A549 (cell line): ENCODE measurements at regions not wholly inside any gene's neighbourhood (a gene's known extent, or its start where the extent isn't known, plus 50 kb on each side); places are given as distances from the start of the nearest gene placed in this dataset.

Experiments
- CBX2 ChIP-seq: fragments of 200-600 bp; sonication (generic); IDR thresholded peaks from 2 replicates; pipeline ENCODE4 v1.6.1; 2016; ENCODE audit warnings: low read depth, mild to moderate bottlenecking, borderline replicate concordance
- CTCF ChIP-seq: fragments of >200 bp; sonication (Bioruptor Twin); formaldehyde crosslinking; IDR thresholded peaks from 3 replicates; pipeline ENCODE4 v1.5.1; 2016
- EP300 ChIP-seq, 2 experiments: fragments of >200 bp; sonication (Bioruptor Twin); formaldehyde crosslinking; IDR thresholded peaks; 2 replicates in 1 of 2; 3 replicates in 1 of 2; pipeline ENCODE4 v1.6.1; 2016 to 2017
- POLR2A ChIP-seq: IDR thresholded peaks from 2 replicates; pipeline ENCODE4 v1.6.1; 2012; ENCODE audit warnings: mild to moderate bottlenecking, low read length
- RAD21 ChIP-seq, 2 experiments: fragments of >200 bp in 1 of 2; sonication (Bioruptor Twin) in 1 of 2; formaldehyde crosslinking in 1 of 2; IDR thresholded peaks in 1 of 2; conservative IDR thresholded peaks in 1 of 2; 2 replicates in 1 of 2; 3 replicates in 1 of 2; pipeline ENCODE4 v1.6.1; 2012 to 2018; ENCODE audit warnings: inconsistent platforms in 1 of 2
- RCOR1 ChIP-seq: fragments of 150-350 bp; IDR thresholded peaks from 2 replicates; pipeline ENCODE4 v1.6.1; 2014; ENCODE audit warnings: antibody characterized with exemption, low read length, low read depth
- TF ChIP-seq, protein P1 (sequence below): fragments of 200-600 bp; sonication (generic); IDR thresholded peaks from 2 replicates; pipeline ENCODE4 v1.6.1; 2016; ENCODE audit warnings: antibody characterized with exemption, mild to moderate bottlenecking, moderate library complexity

GRCh38 chr5:160480652-160481051 lies 59.0 kb downstream of the PTTG1 start:
- TF ChIP-seq EP300 (IDR thresholded peaks at IDR 0.05), result no peak
- TF ChIP-seq CTCF, result no peak
- no peak for TF ChIP-seq RCOR1
- TF ChIP-seq CBX2, result no peak
- no peak for TF ChIP-seq POLR2A
- TF ChIP-seq RAD21 (conservative IDR thresholded peaks at IDR 0.05 in 1 of 2, IDR thresholded peaks at IDR 0.05 in 1 of 2), result no peak
- TF ChIP-seq, protein P1, sequence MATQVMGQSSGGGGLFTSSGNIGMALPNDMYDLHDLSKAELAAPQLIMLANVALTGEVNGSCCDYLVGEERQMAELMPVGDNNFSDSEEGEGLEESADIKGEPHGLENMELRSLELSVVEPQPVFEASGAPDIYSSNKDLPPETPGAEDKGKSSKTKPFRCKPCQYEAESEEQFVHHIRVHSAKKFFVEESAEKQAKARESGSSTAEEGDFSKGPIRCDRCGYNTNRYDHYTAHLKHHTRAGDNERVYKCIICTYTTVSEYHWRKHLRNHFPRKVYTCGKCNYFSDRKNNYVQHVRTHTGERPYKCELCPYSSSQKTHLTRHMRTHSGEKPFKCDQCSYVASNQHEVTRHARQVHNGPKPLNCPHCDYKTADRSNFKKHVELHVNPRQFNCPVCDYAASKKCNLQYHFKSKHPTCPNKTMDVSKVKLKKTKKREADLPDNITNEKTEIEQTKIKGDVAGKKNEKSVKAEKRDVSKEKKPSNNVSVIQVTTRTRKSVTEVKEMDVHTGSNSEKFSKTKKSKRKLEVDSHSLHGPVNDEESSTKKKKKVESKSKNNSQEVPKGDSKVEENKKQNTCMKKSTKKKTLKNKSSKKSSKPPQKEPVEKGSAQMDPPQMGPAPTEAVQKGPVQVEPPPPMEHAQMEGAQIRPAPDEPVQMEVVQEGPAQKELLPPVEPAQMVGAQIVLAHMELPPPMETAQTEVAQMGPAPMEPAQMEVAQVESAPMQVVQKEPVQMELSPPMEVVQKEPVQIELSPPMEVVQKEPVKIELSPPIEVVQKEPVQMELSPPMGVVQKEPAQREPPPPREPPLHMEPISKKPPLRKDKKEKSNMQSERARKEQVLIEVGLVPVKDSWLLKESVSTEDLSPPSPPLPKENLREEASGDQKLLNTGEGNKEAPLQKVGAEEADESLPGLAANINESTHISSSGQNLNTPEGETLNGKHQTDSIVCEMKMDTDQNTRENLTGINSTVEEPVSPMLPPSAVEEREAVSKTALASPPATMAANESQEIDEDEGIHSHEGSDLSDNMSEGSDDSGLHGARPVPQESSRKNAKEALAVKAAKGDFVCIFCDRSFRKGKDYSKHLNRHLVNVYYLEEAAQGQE, result no peak
